ENCODE measurements at regions not wholly inside any gene's neighbourhood (a gene's known extent, or its start where the extent isn't known, plus 50 kb on each side); places are given as distances from the start of the nearest gene placed in this dataset.

DNA sequence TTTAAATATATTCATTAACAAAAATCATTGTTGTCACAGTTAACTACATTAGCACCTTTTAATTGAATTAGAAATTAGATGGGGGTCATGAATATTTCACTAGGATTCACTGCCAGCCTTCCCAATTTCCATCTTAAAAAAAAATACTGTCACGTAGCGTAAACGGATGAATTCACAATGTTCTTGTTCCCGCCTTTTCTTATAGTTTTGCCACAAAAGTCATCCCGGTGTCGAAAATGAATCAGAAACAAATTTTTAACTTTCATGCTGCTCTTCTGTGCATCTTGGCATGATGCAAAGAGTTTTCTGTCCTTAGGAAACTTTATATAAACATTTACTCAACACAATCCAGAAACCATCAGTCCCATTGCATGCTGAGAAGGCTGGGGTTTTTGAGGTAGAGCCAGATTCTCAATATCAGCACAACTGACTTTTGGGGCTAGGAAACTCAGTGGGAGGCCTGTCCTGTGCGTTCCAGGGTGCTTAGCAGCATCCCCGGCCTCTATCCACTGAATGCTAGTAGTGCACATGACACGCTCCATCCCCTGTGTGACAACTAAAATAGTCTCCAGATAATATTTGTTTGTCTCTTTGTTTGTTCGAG lies 252.9 kb upstream of the XYLT1 start:
- H3K4me3 ChIP-seq (ENCODE audit: low read depth, low read length): no peak overlapping the region
- H3K4me1 ChIP-seq: no peaks in the 10 kb centered on the region
- peaks cover 3% of the 10 kb centered on the region; the same call in 1 of the 2 replicates for H3K9me3 ChIP-seq
- TF ChIP-seq, protein P1, sequence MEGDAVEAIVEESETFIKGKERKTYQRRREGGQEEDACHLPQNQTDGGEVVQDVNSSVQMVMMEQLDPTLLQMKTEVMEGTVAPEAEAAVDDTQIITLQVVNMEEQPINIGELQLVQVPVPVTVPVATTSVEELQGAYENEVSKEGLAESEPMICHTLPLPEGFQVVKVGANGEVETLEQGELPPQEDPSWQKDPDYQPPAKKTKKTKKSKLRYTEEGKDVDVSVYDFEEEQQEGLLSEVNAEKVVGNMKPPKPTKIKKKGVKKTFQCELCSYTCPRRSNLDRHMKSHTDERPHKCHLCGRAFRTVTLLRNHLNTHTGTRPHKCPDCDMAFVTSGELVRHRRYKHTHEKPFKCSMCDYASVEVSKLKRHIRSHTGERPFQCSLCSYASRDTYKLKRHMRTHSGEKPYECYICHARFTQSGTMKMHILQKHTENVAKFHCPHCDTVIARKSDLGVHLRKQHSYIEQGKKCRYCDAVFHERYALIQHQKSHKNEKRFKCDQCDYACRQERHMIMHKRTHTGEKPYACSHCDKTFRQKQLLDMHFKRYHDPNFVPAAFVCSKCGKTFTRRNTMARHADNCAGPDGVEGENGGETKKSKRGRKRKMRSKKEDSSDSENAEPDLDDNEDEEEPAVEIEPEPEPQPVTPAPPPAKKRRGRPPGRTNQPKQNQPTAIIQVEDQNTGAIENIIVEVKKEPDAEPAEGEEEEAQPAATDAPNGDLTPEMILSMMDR (IDR thresholded peaks at IDR 0.05; ENCODE audit: low read depth, low read length): no peak
- no peaks in the 10 kb centered on the region for H3K36me3 ChIP-seq
- no peaks in the 10 kb centered on the region for H3K27me3 ChIP-seq
- DNase-seq: no peak

- H3K4me3 ChIP-seq (ENCODE audit: low read depth, low read length): no peak overlapping the region
- H3K36me3 ChIP-seq: no peaks in the 10 kb centered on the region
- H3K27me3 ChIP-seq: no peaks in the 10 kb centered on the region
- TF ChIP-seq, protein P1 (IDR thresholded peaks at IDR 0.05; ENCODE audit: low read depth, low read length): no peak
- no peak for DNase-seq
- no peaks in the 10 kb centered on the region for H3K9me3 ChIP-seq
- no peaks in the 10 kb centered on the region for H3K4me1 ChIP-seq
These were observed 247.7 kb upstream of the XYLT1 start for GRCh38 chr16:17718495-17718894.

DNA sequence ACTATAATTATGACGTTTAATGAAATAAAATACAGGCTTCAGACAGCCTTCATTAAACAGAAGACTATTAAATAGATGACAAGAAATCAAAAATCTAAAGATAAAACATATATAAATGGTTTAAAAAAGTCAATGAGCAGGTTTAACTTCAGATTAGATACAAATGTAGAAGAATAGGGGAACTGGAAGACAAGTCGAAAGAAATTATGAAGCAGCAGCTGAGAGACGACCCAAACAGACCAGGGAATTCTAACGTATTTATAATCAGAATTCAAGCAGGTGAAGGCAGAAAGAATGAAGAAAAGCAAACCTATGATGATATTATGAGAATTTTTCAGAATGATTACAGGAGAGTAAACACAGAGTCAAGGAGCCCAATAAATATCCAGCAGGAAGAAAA lies 235.1 kb upstream of the XYLT1 start:
- H3K4me1 ChIP-seq: no peaks in the 10 kb centered on the region
- TF ChIP-seq, protein P1 (IDR thresholded peaks at IDR 0.05; ENCODE audit: low read depth, low read length): no peak
- no peaks in the 10 kb centered on the region for H3K27me3 ChIP-seq
- no peak for DNase-seq
- no peaks in the 10 kb centered on the region for H3K9me3 ChIP-seq
- no peak overlapping the region for H3K4me3 ChIP-seq (ENCODE audit: low read depth, low read length)
- H3K36me3 ChIP-seq: no peaks in the 10 kb centered on the region

- Histone ChIP-seq H3K9me3 (no peaks in the 10 kb centered on the region), H3K4me3 (ENCODE audit: low read depth, low read length) (no peak overlapping the region), H3K36me3 (no peaks in the 10 kb centered on the region), H3K4me1 (no peaks in the 10 kb centered on the region), H3K27me3 (no peaks in the 10 kb centered on the region)
- no peak for DNase-seq
- TF ChIP-seq, protein P1 (IDR thresholded peaks at IDR 0.05; ENCODE audit: low read depth, low read length): no peak
These were observed 225.9 kb upstream of the XYLT1 start for GRCh38 chr16:17696616-17697015.

DNA sequence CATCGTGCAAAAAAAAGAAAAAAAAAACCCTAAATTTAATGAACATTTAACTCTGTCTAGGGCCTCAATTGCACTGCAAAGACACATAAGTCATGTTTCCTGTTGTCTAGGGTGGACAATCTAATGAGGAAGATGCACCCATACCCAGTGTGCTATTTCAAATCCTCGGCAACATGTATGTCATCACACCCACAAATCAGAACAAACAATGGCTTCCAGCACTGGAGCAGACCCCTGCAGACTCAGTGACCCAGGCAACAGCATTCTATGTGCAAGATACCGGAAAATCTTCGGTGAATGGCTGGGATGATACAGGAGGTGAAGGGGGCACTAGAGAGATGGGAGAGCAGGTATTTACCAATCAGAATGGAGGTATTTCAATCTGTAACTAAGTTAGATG lies 221.7 kb upstream of the XYLT1 start:
- H3K9me3 ChIP-seq: no peaks in the 10 kb centered on the region
- no peak for DNase-seq
- H3K4me3 ChIP-seq (ENCODE audit: low read depth, low read length): no peak overlapping the region
- H3K4me1 ChIP-seq: no peaks in the 10 kb centered on the region
- TF ChIP-seq, protein P1 (IDR thresholded peaks at IDR 0.05; ENCODE audit: low read depth, low read length): no peak
- H3K36me3 ChIP-seq: no peaks in the 10 kb centered on the region
- no peaks in the 10 kb centered on the region for H3K27me3 ChIP-seq

GRCh38 chr16:17691899-17692176 lies 221.1 kb upstream of the XYLT1 start:
- TF ChIP-seq, protein P1 (IDR thresholded peaks at IDR 0.05; ENCODE audit: low read depth, low read length): no peak
- Histone ChIP-seq H3K4me1 (no peaks in the 10 kb centered on the region), H3K9me3 (no peaks in the 10 kb centered on the region)

More at GRCh38 chr16:17691899-17692176, 221.1 kb upstream of the XYLT1 start:
- Histone ChIP-seq H3K4me3 (ENCODE audit: low read depth, low read length) (no peak overlapping the region), H3K36me3 (no peaks in the 10 kb centered on the region), H3K27me3 (no peaks in the 10 kb centered on the region)
- DNase-seq: no peak
